Neural crest cell (in vitro differentiated cells): ENCODE measurements at regions not wholly inside any gene's neighbourhood (a gene's known extent, or its start where the extent isn't known, plus 50 kb on each side); places are given as distances from the start of the nearest gene placed in this dataset.

Experiments
- DNase-seq: peaks from one replicate; pipeline ENCODE4 v3.0.0; 2021; ENCODE audit warnings: low read depth, mixed read lengths, low spot score
- H3K27ac Mint-ChIP-seq: one replicate; pipeline ENCODE4 v1.8.0; 2021; ENCODE audit warnings: mild to moderate bottlenecking, mixed read lengths; ENCODE audit not compliant: unreplicated experiment
- H3K27me3 Mint-ChIP-seq: 2 replicates; pipeline ENCODE4 v1.8.0; 2021; ENCODE audit warnings: low read depth, mild to moderate bottlenecking, mixed read lengths
- H3K36me3 Mint-ChIP-seq: 2 replicates; pipeline ENCODE4 v1.8.0; 2021; ENCODE audit warnings: low read depth, mild to moderate bottlenecking, mixed read lengths
- H3K4me1 Mint-ChIP-seq: 2 replicates; pipeline ENCODE4 v1.8.0; 2021; ENCODE audit warnings: mixed read lengths
- H3K4me3 Mint-ChIP-seq: one replicate; pipeline ENCODE4 v1.8.0; 2021; ENCODE audit warnings: mild to moderate bottlenecking, mixed read lengths
- H3K9me3 Mint-ChIP-seq: 2 replicates; pipeline ENCODE4 v1.8.0; 2021; ENCODE audit warnings: mixed read lengths
- CTCF ChIP-seq: fragments of 200-600 bp; sonication (generic); conservative IDR thresholded peaks from 2 replicates; pipeline ENCODE4 v1.5.0; 2021; ENCODE audit warnings: antibody characterized with exemption, mild to moderate bottlenecking

GRCh38 chrX:111020283-111020682 is 75.7 kb upstream of the PAK3 start:
- no peak for TF ChIP-seq CTCF
- H3K9me3 Mint-ChIP-seq, result peaks cover 19% of the 10 kb centered on the region
- H3K27me3 Mint-ChIP-seq, result no peaks in the 10 kb centered on the region
- DNase-seq, result no peak
- no peaks in the 10 kb centered on the region for H3K4me1 Mint-ChIP-seq
- H3K36me3 Mint-ChIP-seq, result peaks cover 14% of the 10 kb centered on the region
- no peak overlapping the region for H3K4me3 Mint-ChIP-seq
- no peak overlapping the region for H3K27ac Mint-ChIP-seq

GRCh38 chrX:111013778-111014455 is 82.1 kb upstream of the PAK3 start:
- Mint-ChIP-seq H3K27me3 (no peaks in the 10 kb centered on the region), H3K4me1 (peaks cover 9% of the 10 kb centered on the region), H3K27ac (no peak overlapping the region), H3K4me3 (no peak overlapping the region), H3K9me3 (peaks cover 3% of the 10 kb centered on the region), H3K36me3 (no peaks in the 10 kb centered on the region)
- no peak for DNase-seq
- TF ChIP-seq CTCF, result no peak

GRCh38 chrX:111010111-111010510 is 85.9 kb upstream of the PAK3 start:
- peaks cover 26% of the 10 kb centered on the region for H3K4me1 Mint-ChIP-seq
- TF ChIP-seq CTCF, result no peak

GRCh38 chrX:111009256-111009655 is 86.7 kb upstream of the PAK3 start:
- no peaks in the 10 kb centered on the region for H3K27me3 Mint-ChIP-seq
- no peaks in the 10 kb centered on the region for H3K36me3 Mint-ChIP-seq
- H3K9me3 Mint-ChIP-seq, result no peaks in the 10 kb centered on the region
- peaks cover 32% of the 10 kb centered on the region for H3K4me1 Mint-ChIP-seq
- DNase-seq, result no peak
- TF ChIP-seq CTCF, result no peak
- H3K4me3 Mint-ChIP-seq, result no peak overlapping the region
- no peak overlapping the region for H3K27ac Mint-ChIP-seq

More at GRCh38 chrX:111010111-111010510, 85.9 kb upstream of the PAK3 start:
- Mint-ChIP-seq H3K27ac (no peak overlapping the region), H3K27me3 (no peaks in the 10 kb centered on the region), H3K4me3 (no peak overlapping the region), H3K9me3 (peaks cover under 1% of the 10 kb centered on the region), H3K36me3 (no peaks in the 10 kb centered on the region)
- DNase-seq, result no peak

- Mint-ChIP-seq H3K9me3 (no peaks in the 10 kb centered on the region), H3K27ac (no peak overlapping the region), H3K4me3 (no peak overlapping the region), H3K36me3 (no peaks in the 10 kb centered on the region), H3K27me3 (no peaks in the 10 kb centered on the region), H3K4me1 (peaks cover 23% of the 10 kb centered on the region)
- no peak for DNase-seq
- TF ChIP-seq CTCF, result no peak
Observed at GRCh38 chrX:111008126-111008525, 87.9 kb upstream of the PAK3 start.
